ENCODE measurements at regions not wholly inside any gene's neighbourhood (a gene's known extent, or its start where the extent isn't known, plus 50 kb on each side); places are given as distances from the start of the nearest gene placed in this dataset.

- TF ChIP-seq CTCF (optimal IDR thresholded peaks at IDR 0.05 in 1 of 3, IDR thresholded peaks at IDR 0.05 in 1 of 3, conservative IDR thresholded peaks at IDR 0.05 in 1 of 3; ENCODE audit: extremely low read depth in 1 of 3, insufficient read depth in 2 of 3, low read length in 3 of 3) (no peak), EZH2 (IDR thresholded peaks at IDR 0.05; ENCODE audit: low read length) (peak; percentile 27)
Observed at GRCh38 chr12:132396657-132397056, 67.3 kb upstream of the GALNT9 start.

All from keratinocyte (primary cell).